Breast epithelium (tissue), 4 donors: ENCODE measurements at regions not wholly inside any gene's neighbourhood (a gene's known extent, or its start where the extent isn't known, plus 50 kb on each side); places are given as distances from the start of the nearest gene placed in this dataset.
"Not testable (repeated sequence)": the region's sequence is repeated elsewhere in the genome, so short reads cannot be mapped to it uniquely, and the experiment has no call there.

Source experiments
- DNase-seq, 2 donors: peaks; one replicate each; pipeline ENCODE4 v3.0.0-alpha.2; 2019; ENCODE audit warnings: low spot score in 2 of 2
- H3K27ac ChIP-seq, 2 donors: fragments of 200-600 bp; sonication (generic) in 1 of 2; one replicate each; pipeline ENCODE4 v1.5.1; 2016 to 2019; ENCODE audit warnings: mild to moderate bottlenecking in 1 of 2
- H3K27me3 ChIP-seq, 2 donors: fragments of 200-600 bp; sonication (generic) in 1 of 2; one replicate each; pipeline versions ENCODE4 v1.5.1 to v1.6.0; 2017 to 2019; ENCODE audit warnings: control low read depth in 1 of 2, mild to moderate bottlenecking in 1 of 2
- H3K36me3 ChIP-seq: fragments of 200-600 bp; one replicate; pipeline ENCODE4 v1.5.1; 2019
- H3K4me1 ChIP-seq, 2 donors: fragments of 200-600 bp; sonication (generic); one replicate each; pipeline ENCODE4 v1.5.1; 2016 to 2019; ENCODE audit warnings: control low read depth in 1 of 2
- H3K4me3 ChIP-seq, 3 donors: fragments of 200-600 bp; sonication (generic); 1 replicate in 2 of 3; 2 replicates in 1 of 3; pipeline ENCODE4 v1.5.1; 2016 to 2019; ENCODE audit warnings: mild to moderate bottlenecking in 3 of 3, moderate library complexity in 2 of 3
- H3K9me3 ChIP-seq, 2 donors: fragments of 200-600 bp; sonication (generic) in 1 of 2; one replicate each; pipeline ENCODE4 v1.5.1; 2016 to 2019; ENCODE audit warnings: control low read depth in 1 of 2
- CTCF ChIP-seq, 3 donors: fragments of 450-650 bp; IDR thresholded peaks; one replicate each; pipeline ENCODE4 v1.5.1; 2016 to 2017; ENCODE audit warnings: antibody characterized with exemption in 3 of 3, mild to moderate bottlenecking in 3 of 3, moderate library complexity in 3 of 3
- POLR2A ChIP-seq: fragments of 450-650 bp; IDR thresholded peaks from one replicate; pipeline ENCODE4 v1.6.1; 2016; ENCODE audit warnings: antibody characterized with exemption, mild to moderate bottlenecking, moderate library complexity
- POLR2AphosphoS5 ChIP-seq, 3 donors: sonication (generic); formaldehyde crosslinking; IDR thresholded peaks; one replicate each; pipeline ENCODE4 v1.6.1; 2017; ENCODE audit warnings: antibody characterized with exemption in 3 of 3
- intact Hi-C: fragments of 100-400 bp; cut with DNase I; formaldehyde crosslinking; loops from one replicate; pipeline ENCODE4 v1.15.1; 2023; ENCODE audit warnings: low total_unique reads

- intact Hi-C loops, result no loop called here
- TF ChIP-seq POLR2AphosphoS5 (IDR thresholded peaks at IDR 0.05) (no peak), POLR2A (no peak), CTCF (IDR thresholded peaks at IDR 0.05) (no peak)
- Histone ChIP-seq H3K4me3 (no peak overlapping the region), H3K4me1 (no peaks in the 10 kb centered on the region), H3K27me3 (no peaks in the 10 kb centered on the region), H3K9me3 (no peaks in the 10 kb centered on the region), H3K27ac (no peak overlapping the region), H3K36me3 (no peaks in the 10 kb centered on the region)
- DNase-seq, result no peak
Observed at GRCh38 chr4:118410138-118410537, 57.3 kb upstream of the PRSS12 start.

- no peaks in the 10 kb centered on the region for H3K27me3 ChIP-seq
- intact Hi-C loops, result no loop called here
- no peak overlapping the region for H3K27ac ChIP-seq
- TF ChIP-seq CTCF (IDR thresholded peaks at IDR 0.05) (no peak), POLR2AphosphoS5 (IDR thresholded peaks at IDR 0.05) (no peak), POLR2A (no peak)
- no peaks in the 10 kb centered on the region for H3K9me3 ChIP-seq
- H3K4me3 ChIP-seq, result no peak overlapping the region
- no peaks in the 10 kb centered on the region for H3K36me3 ChIP-seq
- DNase-seq, result no peak
- H3K4me1 ChIP-seq, result no peaks in the 10 kb centered on the region
Observed at GRCh38 chr4:118417325-118417724, 64.5 kb upstream of the PRSS12 start.

- intact Hi-C loops, H3K9me3 ChIP-seq, H3K4me1 ChIP-seq, H3K27ac ChIP-seq, H3K36me3 ChIP-seq, DNase-seq, H3K4me3 ChIP-seq, H3K27me3 ChIP-seq: not testable (repeated sequence)
Observed at GRCh38 chr4:118417800-118418199, 65.0 kb upstream of the PRSS12 start.

GRCh38 chr4:118418396-118418795, 65.6 kb upstream of the PRSS12 start:
- DNase-seq, H3K27ac ChIP-seq, intact Hi-C loops, H3K9me3 ChIP-seq, H3K36me3 ChIP-seq, H3K4me3 ChIP-seq, H3K4me1 ChIP-seq, H3K27me3 ChIP-seq: not testable (repeated sequence)

GRCh38 chr4:118419626-118420025, 66.8 kb upstream of the PRSS12 start:
- H3K27ac ChIP-seq, H3K36me3 ChIP-seq, H3K9me3 ChIP-seq, intact Hi-C loops, DNase-seq, H3K27me3 ChIP-seq, H3K4me3 ChIP-seq, H3K4me1 ChIP-seq: not testable (repeated sequence)

- H3K27ac ChIP-seq, H3K4me3 ChIP-seq, H3K36me3 ChIP-seq, H3K27me3 ChIP-seq, H3K4me1 ChIP-seq, intact Hi-C loops, H3K9me3 ChIP-seq: not testable (repeated sequence)
- peak in 1 of 2 donors; percentile 24 for DNase-seq
- TF ChIP-seq CTCF (IDR thresholded peaks at IDR 0.05), result peak in 1 of 3 donors; percentile 28
Observed at GRCh38 chr4:118424062-118424461, 71.3 kb upstream of the PRSS12 start.

GRCh38 chr4:118428881-118429280, 76.1 kb upstream of the PRSS12 start:
- intact Hi-C loops, H3K27ac ChIP-seq, H3K4me3 ChIP-seq: not testable (repeated sequence)

GRCh38 chr4:118432359-118432758, 79.6 kb upstream of the PRSS12 start:
- H3K36me3 ChIP-seq, H3K4me3 ChIP-seq, H3K27me3 ChIP-seq, intact Hi-C loops, H3K9me3 ChIP-seq, DNase-seq, H3K27ac ChIP-seq, H3K4me1 ChIP-seq: not testable (repeated sequence)

More at GRCh38 chr4:118428881-118429280, 76.1 kb upstream of the PRSS12 start:
- H3K36me3 ChIP-seq, H3K9me3 ChIP-seq, H3K4me1 ChIP-seq, H3K27me3 ChIP-seq, DNase-seq: not testable (repeated sequence)

GRCh38 chr4:118433612-118434375, 81.0 kb upstream of the PRSS12 start:
- not testable (repeated sequence) for H3K27ac ChIP-seq

GRCh38 chr4:118435415-118435814, 82.6 kb upstream of the PRSS12 start:
- H3K36me3 ChIP-seq, H3K27ac ChIP-seq, H3K27me3 ChIP-seq, H3K4me3 ChIP-seq, intact Hi-C loops, H3K9me3 ChIP-seq, H3K4me1 ChIP-seq, DNase-seq: not testable (repeated sequence)

More at GRCh38 chr4:118433612-118434375, 81.0 kb upstream of the PRSS12 start:
- H3K27me3 ChIP-seq, H3K4me1 ChIP-seq, H3K9me3 ChIP-seq, intact Hi-C loops, H3K4me3 ChIP-seq, DNase-seq, H3K36me3 ChIP-seq: not testable (repeated sequence)
